NCI-H345 (cell line): ENCODE measurements at regions not wholly inside any gene's neighbourhood (a gene's known extent, or its start where the extent isn't known, plus 50 kb on each side); places are given as distances from the start of the nearest gene placed in this dataset.

Source experiments
- DNase-seq: peaks from one replicate; lab custom pipeline; 2025; lab: John Stamatoyannopoulos, UW

GRCh38 chr12:108462686-108463085 lies 52.4 kb upstream of the FICD start:
- DNase-seq, result no peak

DNA sequence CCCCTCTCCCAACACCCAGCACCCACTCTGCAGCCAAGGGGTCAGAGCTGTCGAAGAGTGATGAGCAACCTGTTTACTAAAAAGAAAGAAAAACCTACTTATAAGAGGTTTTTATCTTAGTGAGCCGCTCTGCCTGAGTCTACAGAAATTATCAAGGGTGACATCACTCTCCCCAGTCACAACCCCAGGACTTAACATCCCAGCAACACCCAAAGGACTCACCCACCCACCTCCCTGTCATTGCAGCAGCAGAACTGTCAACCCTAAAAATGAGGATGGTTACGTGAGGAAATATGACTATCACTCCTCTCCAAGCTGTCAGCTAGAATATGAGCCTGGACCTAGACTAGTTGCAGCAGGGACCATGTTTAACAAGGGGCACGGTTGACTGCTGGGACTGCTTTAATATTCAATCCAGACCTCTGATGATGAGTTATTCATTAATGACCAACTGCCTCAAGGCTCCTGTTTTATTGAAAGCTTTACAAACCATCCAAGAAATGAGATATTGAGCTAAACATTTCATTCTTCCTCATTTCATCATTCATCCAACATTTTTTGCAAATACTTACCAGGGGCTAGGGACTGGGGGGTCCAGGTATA lies 53.9 kb upstream of the FICD start:
- DNase-seq, result no peak

GRCh38 chr12:108459149-108459548 lies 55.9 kb upstream of the FICD start:
- no peak for DNase-seq

DNA sequence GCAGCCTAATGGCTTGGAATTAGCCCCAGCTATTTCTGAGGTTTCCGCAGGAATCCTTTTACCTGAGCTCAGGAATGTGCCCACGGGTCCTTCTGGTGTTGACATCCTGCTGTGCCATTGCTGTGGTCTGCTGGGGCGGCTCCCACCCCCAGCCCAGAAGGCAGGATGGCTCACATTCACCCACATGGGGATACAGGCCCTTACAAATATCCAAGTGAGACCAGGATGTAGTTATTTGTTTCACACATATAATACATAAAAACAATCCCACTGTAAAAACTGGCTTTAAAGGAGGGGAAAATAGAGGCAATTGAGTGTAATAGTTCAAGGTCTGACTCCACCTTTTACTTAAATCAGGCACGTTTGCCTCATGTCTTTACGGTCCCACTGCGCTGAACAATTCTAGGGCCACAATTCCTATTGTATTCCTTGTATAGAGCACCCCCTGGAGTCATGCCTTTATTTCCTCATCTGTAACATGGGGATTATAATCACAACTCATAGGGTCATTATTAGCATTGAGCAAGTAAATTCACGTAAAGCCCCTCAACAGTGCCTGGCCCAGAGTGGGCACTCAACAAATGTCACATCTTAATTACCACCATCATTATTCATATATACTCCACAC lies 57.2 kb upstream of the FICD start:
- no peak for DNase-seq

DNA sequence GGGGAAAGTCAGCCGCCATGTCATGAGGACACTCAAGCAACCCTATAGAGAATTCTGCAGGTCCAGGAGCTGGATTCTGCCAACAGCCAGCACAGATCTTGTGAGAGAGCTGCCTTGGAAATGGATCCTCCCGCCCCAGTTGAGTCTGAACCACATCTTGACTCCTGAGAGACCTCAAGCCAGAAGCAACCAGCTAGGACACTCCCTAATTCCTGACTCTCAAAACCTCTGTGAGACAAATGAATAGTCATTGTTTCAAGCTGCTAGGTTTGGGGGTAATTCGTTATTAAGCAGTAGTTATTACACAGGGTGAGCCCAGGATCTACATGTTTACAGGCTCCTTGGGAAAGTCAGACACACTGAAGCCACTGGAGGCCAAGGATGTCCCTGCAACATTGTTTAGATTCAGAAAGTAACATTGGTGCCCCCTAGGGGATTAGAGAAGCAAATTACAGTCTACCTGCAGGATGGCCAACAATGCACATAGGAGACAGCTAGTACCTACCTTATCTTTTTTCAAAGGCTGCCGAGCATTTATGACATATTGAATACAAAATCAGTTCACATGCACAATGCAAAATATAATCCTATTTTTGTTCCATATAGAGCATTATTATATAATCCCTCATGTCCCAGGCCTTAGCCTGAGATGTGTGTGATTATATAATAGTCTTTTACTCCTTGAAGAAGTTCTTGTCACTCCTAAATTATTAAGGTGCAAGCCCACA lies 57.9 kb upstream of the FICD start:
- DNase-seq, result peak; percentile 44

GRCh38 chr12:108455706-108456105 lies 59.4 kb upstream of the FICD start:
- DNase-seq, result no peak

DNA sequence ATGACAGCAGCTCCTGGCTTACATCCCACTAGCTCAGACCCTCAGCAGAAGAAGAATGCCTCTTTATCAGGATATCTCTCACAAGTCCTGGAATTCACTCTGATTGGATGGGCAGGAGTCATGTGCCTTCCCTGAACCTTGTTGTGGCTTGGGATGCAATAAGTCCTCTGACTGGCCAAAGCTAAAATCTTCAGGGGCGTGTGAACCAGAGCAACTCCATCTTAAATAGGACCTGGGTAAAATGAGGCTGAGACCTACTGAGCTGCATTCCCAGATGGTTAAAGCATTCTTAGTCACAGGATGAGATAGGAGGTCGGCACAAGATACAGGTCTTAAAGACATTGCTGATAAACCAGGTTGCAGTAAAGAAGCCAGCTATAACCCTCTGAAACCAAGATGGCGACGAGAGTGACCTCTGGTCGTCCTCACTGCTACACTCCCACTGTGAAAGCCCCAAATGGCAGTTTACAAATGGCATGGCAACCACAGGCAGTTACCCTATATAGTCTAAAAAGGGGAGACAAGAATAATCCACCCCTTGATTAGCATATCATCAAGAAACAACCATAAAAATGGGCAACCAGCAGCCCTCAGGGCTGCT lies 60.4 kb upstream of the FICD start:
- DNase-seq, result no peak

DNA sequence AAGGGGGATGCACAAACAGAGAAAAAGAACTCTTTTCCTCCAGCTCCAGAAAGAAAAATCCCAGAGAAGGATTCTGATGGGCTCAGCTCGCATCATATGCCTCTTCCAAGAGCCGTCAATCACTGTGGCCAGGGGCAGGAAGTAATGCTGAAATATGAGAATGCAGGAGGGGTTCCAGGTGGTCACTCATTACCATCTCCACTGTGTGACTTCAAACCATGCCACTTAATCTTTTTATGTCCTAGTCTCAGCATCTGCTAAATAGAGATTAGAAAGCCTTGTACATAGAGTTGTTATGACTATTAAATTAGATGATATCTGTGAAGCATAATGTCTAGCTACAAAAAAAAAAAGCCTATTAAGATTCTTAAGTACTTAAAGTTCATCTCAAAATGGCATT lies 65.6 kb upstream of the FICD start:
- DNase-seq, result no peak

DNA sequence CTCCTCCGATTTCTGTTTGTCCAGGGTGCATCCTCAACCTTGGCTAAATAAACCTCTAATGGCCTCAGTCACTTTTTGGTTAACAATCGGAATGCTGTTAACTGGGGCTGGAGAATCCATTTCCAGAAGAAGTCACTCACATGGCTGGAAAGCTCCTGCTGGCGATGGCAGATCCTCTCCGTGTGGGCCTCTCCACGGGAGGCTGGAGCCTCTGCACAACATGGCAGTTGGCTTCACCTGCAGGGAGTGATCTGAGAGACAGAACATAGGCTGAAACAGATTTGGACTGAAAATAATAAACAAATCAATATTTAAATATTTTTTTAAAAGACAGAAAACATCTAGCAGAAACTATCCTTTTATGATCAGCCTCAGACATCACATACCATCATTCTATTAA lies 66.8 kb upstream of the FICD start:
- no peak for DNase-seq

DNA sequence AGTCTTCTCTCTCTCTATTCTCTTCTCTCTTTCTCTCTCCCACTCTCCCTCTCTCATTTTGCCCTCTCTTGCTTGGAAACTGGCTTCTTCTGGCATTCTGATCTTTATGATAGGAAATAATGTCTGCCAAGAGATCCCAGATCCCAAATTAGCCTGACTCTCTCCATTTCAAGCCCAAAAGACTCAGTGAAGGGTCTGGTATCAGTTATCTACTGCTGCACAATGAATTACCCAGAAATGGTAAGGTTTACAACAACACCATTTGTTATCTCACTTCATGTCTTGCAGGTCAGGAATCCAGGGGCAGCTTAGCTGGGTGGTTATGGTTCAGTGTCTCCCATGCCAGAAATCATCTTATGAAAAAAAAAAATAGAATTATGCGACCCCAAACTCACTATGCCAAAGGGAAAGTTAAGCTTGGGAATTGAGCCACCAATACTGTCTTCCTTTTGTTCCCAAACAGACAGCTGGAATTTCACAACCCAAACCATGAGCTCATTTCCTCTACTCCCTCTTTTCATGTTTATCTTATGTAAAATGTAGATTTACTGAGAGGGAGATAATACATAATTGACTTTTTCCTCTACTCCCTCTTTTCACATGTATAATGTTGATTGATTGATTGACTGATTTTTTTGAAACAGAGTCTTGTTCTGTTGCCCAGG lies 67.8 kb upstream of the FICD start:
- DNase-seq, result no peak

GRCh38 chr12:108446766-108447165 lies 68.3 kb upstream of the FICD start:
- no peak for DNase-seq

DNA sequence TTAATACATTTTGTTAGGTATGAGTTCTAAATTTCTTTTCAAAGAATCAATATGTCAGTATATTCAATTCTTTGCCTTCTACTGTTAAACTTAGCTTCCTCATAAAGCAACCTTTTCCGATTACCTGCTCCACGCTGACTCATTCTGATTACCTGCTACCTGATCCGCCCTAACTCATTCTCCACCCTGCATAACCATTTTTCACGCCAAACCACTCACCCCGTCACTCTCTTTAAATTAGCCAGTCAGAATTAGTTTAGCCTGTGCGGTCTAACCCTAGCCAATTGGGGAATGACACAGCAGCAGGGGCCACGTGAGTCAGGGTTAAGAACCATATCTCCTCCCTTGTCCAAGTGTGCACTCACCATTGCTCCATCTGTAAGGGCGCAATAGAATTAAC lies 72.2 kb upstream of the FICD start:
- no peak for DNase-seq

GRCh38 chr12:108442067-108442466 lies 73.0 kb upstream of the FICD start:
- no peak for DNase-seq

- no peak for DNase-seq
Observed at GRCh38 chr12:108441549-108441948, 73.5 kb upstream of the FICD start.

DNA sequence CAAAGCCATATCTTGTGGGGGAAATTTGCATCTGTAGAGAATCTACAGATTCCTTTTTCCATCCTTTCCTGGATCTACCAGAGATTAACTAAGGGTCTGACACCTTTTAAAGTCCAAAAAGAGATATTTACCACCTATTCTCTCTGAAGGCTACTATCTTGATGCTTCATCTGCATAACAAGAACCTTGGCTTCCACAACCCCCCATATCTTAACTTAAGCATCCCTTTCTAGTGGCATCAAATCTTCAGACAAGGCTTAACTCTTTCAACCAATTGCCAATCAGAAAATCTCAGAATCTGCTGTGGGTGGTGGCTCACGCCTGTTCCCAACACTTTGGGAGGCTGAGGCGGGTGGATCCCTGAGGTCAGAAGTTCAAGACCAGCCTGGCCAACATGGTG lies 74.3 kb upstream of the FICD start:
- DNase-seq, result no peak

DNA sequence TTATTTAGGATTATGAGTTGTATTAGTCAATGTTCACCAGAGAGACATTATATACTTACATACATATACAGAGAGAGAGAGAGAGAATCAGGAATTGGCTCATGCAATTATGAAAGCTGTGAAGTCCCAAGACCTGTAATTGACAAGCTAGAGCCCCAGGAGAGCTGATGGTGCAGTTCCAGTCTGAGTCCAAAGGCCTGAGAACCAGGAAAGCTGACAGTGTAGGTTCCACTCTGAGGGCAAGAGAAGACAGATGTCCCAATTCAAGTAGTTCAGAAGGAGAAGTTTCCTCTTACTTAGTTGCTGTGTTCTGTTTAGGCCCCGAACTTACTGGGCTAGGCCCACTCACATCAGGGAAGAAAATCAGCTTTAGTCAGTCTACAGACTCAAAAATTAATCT lies 76.4 kb upstream of the FICD start:
- DNase-seq, result no peak

GRCh38 chr12:108432423-108433121 lies 82.5 kb upstream of the FICD start:
- DNase-seq, result no peak

DNA sequence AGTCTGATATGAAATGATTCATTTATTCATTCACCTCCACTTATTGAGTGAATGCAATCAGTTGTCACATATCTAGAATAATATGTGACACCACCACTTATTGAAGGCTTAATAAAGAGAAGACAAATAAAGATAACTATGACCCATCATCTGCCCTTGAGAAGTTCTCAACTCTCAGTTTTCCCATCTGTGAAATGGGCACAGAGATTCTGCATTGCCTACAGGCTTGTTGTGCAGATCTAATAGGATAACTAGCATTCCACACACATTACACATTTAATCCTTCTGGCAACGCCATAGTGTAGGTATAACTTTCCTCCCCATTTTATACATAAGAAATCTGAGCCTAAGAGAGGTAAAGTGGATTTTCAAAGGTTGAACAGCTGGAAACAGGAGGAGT lies 84.2 kb upstream of the FICD start:
- no peak for DNase-seq

GRCh38 chr12:108430245-108430644 lies 84.8 kb upstream of the FICD start:
- DNase-seq, result peak; percentile 73

- DNase-seq, result peak; percentile 90
Observed at GRCh38 chr12:108425238-108425795, 86.2 kb upstream of the CMKLR1 start.

DNA sequence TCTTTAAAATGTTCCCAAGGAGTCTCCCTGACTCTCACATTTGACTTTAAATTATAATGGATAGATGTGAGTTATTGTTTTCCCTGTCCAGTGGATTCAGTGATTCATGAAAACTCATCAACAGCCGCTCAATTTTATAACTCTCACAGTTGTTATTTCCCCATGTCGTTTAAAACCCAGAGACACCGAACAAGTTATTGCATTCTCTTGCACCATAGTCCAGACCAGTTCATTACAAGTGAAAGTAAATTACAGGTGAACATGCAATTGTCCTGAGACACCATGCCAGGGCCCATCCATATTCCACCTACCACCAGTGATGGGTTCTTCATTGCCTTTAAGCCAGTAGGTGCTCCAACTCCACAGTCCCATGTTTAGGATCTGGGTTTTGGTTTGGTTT lies 85.7 kb upstream of the CMKLR1 start:
- DNase-seq, result no peak

DNA sequence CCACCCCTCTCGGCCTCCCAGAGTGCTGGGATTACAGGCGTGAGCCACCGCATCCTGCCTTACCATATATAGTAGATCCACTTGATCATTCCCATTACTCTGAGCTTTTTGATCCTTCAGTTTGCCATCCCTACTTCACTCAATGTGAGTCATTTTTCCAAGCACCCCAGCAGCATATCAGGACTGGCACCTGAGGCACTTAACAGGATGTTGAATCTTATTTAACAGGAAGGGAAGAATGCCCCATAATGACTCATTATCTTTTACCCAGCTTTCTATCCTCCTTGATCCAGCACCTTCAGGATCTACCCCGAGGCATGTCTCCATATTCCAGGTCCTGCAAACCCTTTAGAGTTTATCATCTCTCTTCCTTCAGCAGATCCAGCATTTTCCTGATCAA lies 84.9 kb upstream of the CMKLR1 start:
- DNase-seq, result no peak
